Left lung (tissue), 4 donors: ENCODE measurements at regions not wholly inside any gene's neighbourhood (a gene's known extent, or its start where the extent isn't known, plus 50 kb on each side); places are given as distances from the start of the nearest gene placed in this dataset.
A peak's percentile ranks its signal among the peaks of the same experiment; 100 is the strongest.

ENCODE experiments used
- ATAC-seq: fragments of 200-7000 bp; cut with Tn5 transposase; one replicate; pipeline ENCODE4 v1.9.1; 2020; ENCODE audit warnings: moderate library complexity
- DNase-seq, 4 donors: peaks; one replicate each; pipeline ENCODE4 v3.0.0-alpha.2; 2013 to 2020
- H3K27ac ChIP-seq, 2 donors: fragments of 200-600 bp; sonication (generic) in 1 of 2; one replicate each; pipeline versions ENCODE4 v1.5.0 to v1.8.0; 2020 to 2021
- H3K27me3 ChIP-seq, 2 donors: fragments of 200-600 bp; sonication (generic) in 1 of 2; one replicate each; pipeline versions ENCODE4 v1.5.0 to v1.8.0; 2020 to 2021
- H3K36me3 ChIP-seq, 2 donors: fragments of 200-600 bp; sonication (generic) in 1 of 2; one replicate each; pipeline versions ENCODE4 v1.5.0 to v1.8.0; 2020 to 2021
- H3K4me1 ChIP-seq, 2 donors: fragments of 200-600 bp; one replicate each; pipeline ENCODE4 v1.8.0; 2021
- H3K4me3 ChIP-seq, 2 donors: fragments of 200-600 bp; sonication (generic) in 1 of 2; one replicate each; pipeline versions ENCODE4 v1.5.0 to v1.8.0; 2020 to 2021; ENCODE audit warnings: mild to moderate bottlenecking in 1 of 2
- H3K9me3 ChIP-seq, 2 donors: fragments of 200-600 bp; sonication (generic) in 1 of 2; one replicate each; pipeline versions ENCODE4 v1.5.0 to v1.8.0; 2020 to 2021
- intact Hi-C, 2 donors: fragments of 100-400 bp; cut with DNase I; formaldehyde crosslinking; loops; one replicate each; pipeline versions ENCODE4 v1.11.2 to v1.14.2; 2022
- TF ChIP-seq, protein P1 (sequence below), 2 donors: fragments of 200-600 bp; sonication (generic) in 1 of 2; IDR thresholded peaks; one replicate each; pipeline versions ENCODE4 v1.5.0 to v1.8.0; 2021; ENCODE audit warnings: antibody characterized with exemption in 2 of 2
- donor health status: DM: no; HTN: yes; CAD: no.
- donor health status: DM: no; HTN: no; CAD: no.

DNA sequence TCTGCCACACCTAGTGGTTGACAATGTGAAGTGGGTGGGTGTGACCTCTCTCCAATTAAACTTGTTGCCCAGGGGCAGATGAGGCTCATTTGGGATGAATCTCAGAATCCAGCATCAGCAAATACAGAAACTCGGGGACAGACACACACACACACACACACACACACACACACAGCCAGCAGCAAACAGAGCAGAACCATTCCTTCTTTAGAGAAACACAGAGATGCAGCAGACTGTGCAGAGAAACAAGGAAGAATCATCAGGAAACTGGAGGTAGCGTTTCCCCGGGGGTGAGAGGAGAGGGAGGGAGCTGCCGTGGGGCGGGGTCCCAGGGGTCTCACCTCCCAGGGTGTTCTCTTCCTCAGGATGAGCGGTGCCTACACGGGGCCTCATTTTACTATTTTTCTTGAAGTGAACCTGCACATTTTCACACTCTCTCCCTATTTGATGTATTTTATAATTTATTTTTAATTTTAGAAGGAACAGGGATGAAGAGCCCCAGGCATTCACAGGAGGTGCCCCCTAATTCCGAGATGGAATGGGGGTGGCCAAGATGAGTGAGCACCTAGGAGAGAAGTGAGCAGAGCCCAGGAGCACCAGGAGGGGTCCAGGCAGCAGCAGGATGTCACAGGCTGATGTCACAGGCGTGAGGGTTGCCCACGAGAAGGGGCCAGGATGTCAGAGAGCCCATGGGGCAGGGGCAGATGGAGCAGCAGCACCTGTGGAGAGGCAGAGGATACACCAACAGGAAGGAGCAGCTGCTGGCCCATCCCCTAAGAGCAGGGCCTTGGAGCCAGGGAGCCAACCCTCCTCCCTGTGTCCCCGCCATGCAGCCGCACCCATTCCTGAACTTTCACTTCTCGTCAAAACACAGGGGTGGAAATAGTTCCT is 85.3 kb upstream of the PPP2R2D start:
- Histone ChIP-seq H3K27me3 (peaks cover 0 to 74% of the 10 kb centered on the region in 2 donors), H3K4me1 (no peaks in the 10 kb centered on the region), H3K36me3 (no peaks in the 10 kb centered on the region), H3K4me3 (no peak overlapping the region), H3K9me3 (no peaks in the 10 kb centered on the region), H3K27ac (no peak overlapping the region)
- peak in 1 of 4 donors; percentile 35 for DNase-seq
- no peak for ATAC-seq
- intact Hi-C loops: no loop called here
- TF ChIP-seq, protein P1, sequence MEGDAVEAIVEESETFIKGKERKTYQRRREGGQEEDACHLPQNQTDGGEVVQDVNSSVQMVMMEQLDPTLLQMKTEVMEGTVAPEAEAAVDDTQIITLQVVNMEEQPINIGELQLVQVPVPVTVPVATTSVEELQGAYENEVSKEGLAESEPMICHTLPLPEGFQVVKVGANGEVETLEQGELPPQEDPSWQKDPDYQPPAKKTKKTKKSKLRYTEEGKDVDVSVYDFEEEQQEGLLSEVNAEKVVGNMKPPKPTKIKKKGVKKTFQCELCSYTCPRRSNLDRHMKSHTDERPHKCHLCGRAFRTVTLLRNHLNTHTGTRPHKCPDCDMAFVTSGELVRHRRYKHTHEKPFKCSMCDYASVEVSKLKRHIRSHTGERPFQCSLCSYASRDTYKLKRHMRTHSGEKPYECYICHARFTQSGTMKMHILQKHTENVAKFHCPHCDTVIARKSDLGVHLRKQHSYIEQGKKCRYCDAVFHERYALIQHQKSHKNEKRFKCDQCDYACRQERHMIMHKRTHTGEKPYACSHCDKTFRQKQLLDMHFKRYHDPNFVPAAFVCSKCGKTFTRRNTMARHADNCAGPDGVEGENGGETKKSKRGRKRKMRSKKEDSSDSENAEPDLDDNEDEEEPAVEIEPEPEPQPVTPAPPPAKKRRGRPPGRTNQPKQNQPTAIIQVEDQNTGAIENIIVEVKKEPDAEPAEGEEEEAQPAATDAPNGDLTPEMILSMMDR (IDR thresholded peaks at IDR 0.05): no peak

DNA sequence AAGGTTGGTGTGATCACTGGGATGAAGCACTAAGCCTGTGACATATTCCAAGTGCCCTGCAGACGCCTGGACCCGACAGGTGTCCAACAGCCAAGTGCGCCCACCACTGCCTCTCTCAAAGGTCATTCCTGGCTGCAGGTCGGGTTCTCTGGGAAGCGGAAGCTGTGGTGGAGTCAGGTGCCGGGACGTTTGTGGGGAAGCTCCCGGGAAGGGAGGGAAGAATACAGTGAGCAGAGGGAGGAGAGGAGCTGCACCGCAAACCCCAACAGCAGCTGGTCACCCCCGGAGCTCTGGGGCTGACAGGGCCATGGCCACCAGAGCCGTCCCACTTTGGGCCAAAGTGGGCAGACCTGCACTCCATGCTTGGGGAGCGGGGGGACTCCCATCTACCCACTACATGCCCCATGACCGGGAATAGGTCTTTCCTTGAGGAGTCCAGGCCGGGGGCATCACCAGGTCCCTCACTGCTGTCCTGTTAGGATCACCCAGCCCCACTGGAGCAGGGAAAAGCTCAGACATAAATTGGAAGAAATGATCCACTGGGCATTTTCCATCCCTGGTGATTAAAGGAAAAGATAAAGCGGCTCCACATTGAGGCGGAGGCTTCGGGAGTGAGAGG is 84.5 kb upstream of the PPP2R2D start:
- TF ChIP-seq, protein P1 (IDR thresholded peaks at IDR 0.05): no peak
- Histone ChIP-seq H3K9me3 (no peaks in the 10 kb centered on the region), H3K36me3 (no peaks in the 10 kb centered on the region), H3K4me3 (no peak overlapping the region), H3K4me1 (no peaks in the 10 kb centered on the region), H3K27ac (no peak overlapping the region), H3K27me3 (peaks cover 0 to 67% of the 10 kb centered on the region in 2 donors)
- DNase-seq: peak in 1 of 4 donors; percentile 47
- no peak for ATAC-seq
- intact Hi-C loops: no loop called here

DNA sequence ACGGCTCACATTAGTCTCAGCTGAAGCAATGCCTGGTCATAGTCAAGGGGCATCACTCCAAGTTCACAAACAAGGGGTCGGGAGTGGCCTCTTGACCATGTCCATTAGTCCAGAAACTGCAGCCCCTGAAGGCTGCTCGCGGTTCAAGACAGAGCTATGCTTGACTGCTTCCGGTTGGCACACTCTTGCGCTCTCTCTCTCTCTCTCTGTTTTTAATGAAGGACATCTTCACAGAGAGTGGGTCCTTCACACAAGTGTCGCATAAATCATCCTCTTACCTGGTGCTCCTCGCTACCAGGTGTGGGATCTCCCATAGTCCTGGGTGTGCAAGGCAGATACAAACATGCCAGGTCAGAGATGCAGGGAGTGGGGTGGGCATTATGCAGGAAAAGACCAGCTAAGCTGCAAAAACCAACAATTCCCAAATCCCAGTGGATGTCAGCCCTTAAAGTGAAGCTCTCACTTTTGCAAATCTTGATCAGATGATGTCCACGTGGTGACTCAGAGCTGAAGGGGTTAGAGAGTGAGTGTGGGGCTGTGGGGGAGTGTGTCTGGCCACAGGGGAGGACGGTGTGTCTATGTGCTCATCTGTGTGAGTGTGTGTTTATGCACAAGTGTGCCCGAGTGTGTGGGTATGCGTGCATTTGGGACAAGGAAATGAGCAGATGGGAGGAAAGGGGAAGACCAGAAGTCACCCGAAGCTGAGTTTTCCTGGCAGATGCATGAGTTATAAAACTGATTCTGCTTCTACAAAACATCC is 83.7 kb upstream of the PPP2R2D start:
- Histone ChIP-seq H3K36me3 (no peaks in the 10 kb centered on the region), H3K9me3 (no peaks in the 10 kb centered on the region), H3K4me1 (no peaks in the 10 kb centered on the region), H3K27me3 (peaks cover 0 to 59% of the 10 kb centered on the region in 2 donors), H3K4me3 (no peak overlapping the region), H3K27ac (no peak overlapping the region)
- TF ChIP-seq, protein P1 (IDR thresholded peaks at IDR 0.05): no peak
- ATAC-seq: no peak
- DNase-seq: peak in 1 of 4 donors; percentile 9
- intact Hi-C loops: no loop called here

DNA sequence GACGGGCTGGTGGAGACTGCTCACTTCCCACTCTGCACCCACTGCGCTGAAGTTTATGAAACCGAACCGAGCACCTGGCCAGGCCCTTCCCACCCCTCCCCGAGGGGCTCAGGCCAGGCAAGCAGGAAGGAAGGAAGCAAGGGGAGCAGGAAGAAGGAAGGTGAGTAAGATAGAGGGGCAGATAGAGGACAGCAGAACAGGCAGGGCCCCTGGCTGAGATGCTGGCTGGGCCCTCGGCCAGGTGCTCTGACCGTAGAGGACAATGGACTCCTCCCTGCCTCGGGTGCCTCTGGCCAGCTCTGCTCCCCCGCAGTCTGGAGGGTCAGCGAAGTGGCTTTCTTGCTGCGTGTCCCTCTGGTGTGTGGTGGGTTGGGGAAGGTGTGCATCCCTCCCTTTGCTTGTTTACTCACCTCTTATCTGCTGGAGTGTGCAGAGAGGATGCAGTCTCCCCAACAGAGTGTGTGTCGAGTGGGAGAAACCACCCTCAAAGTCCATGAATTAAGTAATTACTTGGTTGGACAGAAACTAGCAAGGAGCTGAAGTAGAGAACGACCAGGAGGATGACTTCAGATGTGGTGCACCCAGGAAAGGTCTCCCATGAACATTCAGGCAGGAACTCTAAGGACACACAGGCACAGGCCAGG is 82.8 kb upstream of the PPP2R2D start:
- Histone ChIP-seq H3K27ac (no peak overlapping the region), H3K36me3 (no peaks in the 10 kb centered on the region), H3K4me1 (no peaks in the 10 kb centered on the region), H3K27me3 (peaks cover 0 to 65% of the 10 kb centered on the region in 2 donors), H3K9me3 (no peaks in the 10 kb centered on the region), H3K4me3 (no peak overlapping the region)
- ATAC-seq (no peak), DNase-seq (peak in 1 of 4 donors; percentile 61)
- TF ChIP-seq, protein P1 (IDR thresholded peaks at IDR 0.05): no peak
- intact Hi-C loops: no loop called here
